ENCODE measurements at regions not wholly inside any gene's neighbourhood (a gene's known extent, or its start where the extent isn't known, plus 50 kb on each side); places are given as distances from the start of the nearest gene placed in this dataset.

DNA sequence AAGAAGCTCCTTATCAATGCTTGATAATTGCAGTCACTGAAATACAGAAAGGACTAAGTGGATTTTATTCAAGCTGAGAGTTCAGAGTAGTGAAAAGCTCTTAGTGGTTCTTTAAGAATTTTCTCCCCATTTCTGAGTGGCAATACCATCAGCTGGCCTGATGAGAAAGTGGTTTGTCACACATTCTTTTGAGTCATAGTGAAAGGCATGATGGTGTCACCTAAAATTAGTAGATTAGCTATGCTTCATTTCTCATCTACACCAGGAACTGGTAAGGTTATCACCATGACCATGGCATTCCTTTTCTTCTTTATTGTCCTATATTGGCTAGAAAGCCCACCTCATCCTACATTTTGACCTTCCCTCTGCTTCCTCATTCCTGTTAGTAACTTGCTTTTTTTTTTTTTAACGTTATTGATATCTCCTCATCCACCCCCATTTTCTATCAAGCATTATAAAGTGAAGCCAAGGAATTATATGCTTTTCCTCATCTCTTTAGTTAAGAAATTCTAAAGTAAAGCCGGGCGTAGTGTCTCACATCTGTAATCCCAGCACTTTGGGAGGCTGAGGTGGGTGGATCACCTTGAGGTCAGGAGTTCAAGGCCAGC is 67.4 kb upstream of the LOC128125822 start:
- Histone ChIP-seq H3K27me3 (ENCODE audit: insufficient read depth, low read length) (no peaks in the 10 kb centered on the region), H2BK120ac (ENCODE audit: insufficient read depth, low read length, poor library complexity) (no peak overlapping the region), H3K4me2 (ENCODE audit: low read length) (no peak overlapping the region), H3K9me3 (ENCODE audit: insufficient read depth, low read depth, low read length) (no peaks in the 10 kb centered on the region), H3K23ac (ENCODE audit: low read length) (no peak overlapping the region), H2AK5ac (ENCODE audit: low read length) (no peak overlapping the region), H3K79me2 (ENCODE audit: control insufficient read depth, insufficient read depth, low read length, poor library complexity) (no peaks in the 10 kb centered on the region), H3K4me3 (ENCODE audit: low read depth, low read length) (no peak overlapping the region), H2BK5ac (ENCODE audit: low read depth, low read length, poor library complexity) (no peak overlapping the region), H3K4ac (ENCODE audit: low read depth, low read length) (no peak overlapping the region), H3K36me3 (ENCODE audit: control insufficient read depth in 1 of 2, insufficient read depth in 2 of 2, low read length in 2 of 2) (no peaks in the 10 kb centered on the region), H4K91ac (ENCODE audit: low read depth, low read length) (no peak overlapping the region), H3K79me1 (ENCODE audit: low read length) (no peaks in the 10 kb centered on the region), H2BK12ac (ENCODE audit: low read length) (no peak overlapping the region), H4K8ac (ENCODE audit: low read depth, low read length) (no peak overlapping the region), H3K14ac (ENCODE audit: low read length) (no peak overlapping the region), H3K9ac (ENCODE audit: low read length) (no peak overlapping the region), H4K12ac (ENCODE audit: low read depth, low read length) (no peak overlapping the region), H3K4me1 (ENCODE audit: control insufficient read depth in 1 of 2, insufficient read depth in 2 of 2, low read length in 2 of 2) (no peaks in the 10 kb centered on the region), H3K18ac (ENCODE audit: low read length) (no peak overlapping the region), H2AFZ (ENCODE audit: insufficient read depth, low read length, poor library complexity) (no peak overlapping the region), H3K27ac (ENCODE audit: low read depth, low read length) (no peak overlapping the region)
- no CpG with 5 or more reads among the region's 3 CpGs for WGBS (ENCODE audit: extremely low coverage, insufficient coverage, insufficient read length)
- DNase-seq, result peak; percentile 45 to 87

DNA sequence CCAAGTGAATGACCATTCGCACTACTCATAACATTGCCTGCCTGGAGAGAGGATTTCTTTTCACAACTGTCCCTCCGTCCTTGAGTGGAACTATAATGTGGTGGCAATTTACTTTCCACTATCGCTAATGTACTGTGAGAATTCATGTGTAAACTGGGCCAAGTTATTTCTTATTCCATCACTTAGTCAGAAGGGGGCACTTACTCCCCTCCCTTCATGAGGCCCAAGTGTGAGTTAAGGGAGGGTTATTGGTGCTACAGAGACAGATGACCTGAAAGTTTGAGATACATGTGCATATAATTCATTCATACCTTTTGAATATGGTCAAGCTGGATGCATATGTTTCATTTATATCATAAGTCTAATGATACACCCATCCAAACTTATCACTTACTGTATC is 65.2 kb upstream of the LOC128125822 start:
- H4K8ac ChIP-seq (ENCODE audit: low read depth, low read length), result no peak overlapping the region
- H3K36me3 ChIP-seq (ENCODE audit: control insufficient read depth in 1 of 2, insufficient read depth in 2 of 2, low read length in 2 of 2), result no peaks in the 10 kb centered on the region
- H3K14ac ChIP-seq (ENCODE audit: low read length), result no peak overlapping the region
- no peak overlapping the region for H3K4ac ChIP-seq (ENCODE audit: low read depth, low read length)
- WGBS (ENCODE audit: extremely low coverage, insufficient coverage, insufficient read length), result no CpG with 5 or more reads among the region's 3 CpGs
- no peak overlapping the region for H3K27ac ChIP-seq (ENCODE audit: low read depth, low read length)
- no peaks in the 10 kb centered on the region for H3K79me2 ChIP-seq (ENCODE audit: control insufficient read depth, insufficient read depth, low read length, poor library complexity)
- no peak overlapping the region for H3K4me2 ChIP-seq (ENCODE audit: low read length)
- no peaks in the 10 kb centered on the region for H3K27me3 ChIP-seq (ENCODE audit: insufficient read depth, low read length)
- no peaks in the 10 kb centered on the region for H3K4me1 ChIP-seq (ENCODE audit: control insufficient read depth in 1 of 2, insufficient read depth in 2 of 2, low read length in 2 of 2)
- H2BK120ac ChIP-seq (ENCODE audit: insufficient read depth, low read length, poor library complexity), result no peak overlapping the region
- H3K9me3 ChIP-seq (ENCODE audit: insufficient read depth, low read depth, low read length), result no peaks in the 10 kb centered on the region
- H3K79me1 ChIP-seq (ENCODE audit: low read length), result no peaks in the 10 kb centered on the region
- no peak overlapping the region for H2AFZ ChIP-seq (ENCODE audit: insufficient read depth, low read length, poor library complexity)
- H3K9ac ChIP-seq (ENCODE audit: low read length), result no peak overlapping the region
- H3K18ac ChIP-seq (ENCODE audit: low read length), result no peak overlapping the region
- H3K4me3 ChIP-seq (ENCODE audit: low read depth, low read length), result no peak overlapping the region
- DNase-seq, result no peak
- no peak overlapping the region for H3K23ac ChIP-seq (ENCODE audit: low read length)
- H2BK5ac ChIP-seq (ENCODE audit: low read depth, low read length, poor library complexity), result no peak overlapping the region
- no peak overlapping the region for H2AK5ac ChIP-seq (ENCODE audit: low read length)
- H4K91ac ChIP-seq (ENCODE audit: low read depth, low read length), result no peak overlapping the region
- H4K12ac ChIP-seq (ENCODE audit: low read depth, low read length), result no peak overlapping the region
- H2BK12ac ChIP-seq (ENCODE audit: low read length), result no peak overlapping the region

DNA sequence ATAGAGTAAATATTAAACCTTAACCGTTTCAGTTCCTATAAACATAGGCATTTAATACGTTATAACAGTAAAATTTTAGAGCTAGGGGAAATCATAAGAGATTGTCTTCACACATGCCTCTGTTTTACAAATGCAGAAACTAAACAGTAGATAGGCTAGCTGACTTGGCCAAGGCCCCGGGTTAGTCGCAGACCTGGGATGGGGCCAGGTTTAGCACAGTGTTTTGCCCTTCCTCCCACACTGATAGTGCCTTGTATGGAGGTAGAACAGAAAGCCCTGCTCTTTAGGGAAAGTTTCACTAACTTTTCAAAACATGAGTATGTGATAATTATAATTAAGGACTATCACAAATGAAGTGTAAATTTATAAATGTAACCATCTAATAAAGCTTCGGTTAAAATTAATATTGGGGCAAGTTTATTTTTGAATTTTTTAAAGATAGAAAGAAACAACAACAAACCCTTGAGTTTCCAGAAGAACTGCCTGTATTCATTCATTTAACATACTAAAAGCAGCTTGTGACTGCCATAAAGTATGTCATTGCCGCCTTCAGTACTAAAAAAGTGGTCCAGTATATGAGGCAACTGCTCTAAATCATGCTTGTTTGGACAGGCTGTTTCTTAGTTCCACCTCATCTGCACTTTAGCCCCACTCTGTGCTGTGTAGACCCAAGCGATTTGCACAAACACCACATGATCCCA is 62.5 kb upstream of the LOC128125822 start:
- Histone ChIP-seq H2AFZ (ENCODE audit: insufficient read depth, low read length, poor library complexity) (no peak overlapping the region), H3K4me3 (ENCODE audit: low read depth, low read length) (no peak overlapping the region), H3K36me3 (ENCODE audit: control insufficient read depth in 1 of 2, insufficient read depth in 2 of 2, low read length in 2 of 2) (no peaks in the 10 kb centered on the region), H3K14ac (ENCODE audit: low read length) (no peak overlapping the region), H3K23ac (ENCODE audit: low read length) (no peak overlapping the region), H4K12ac (ENCODE audit: low read depth, low read length) (no peak overlapping the region), H3K27me3 (ENCODE audit: insufficient read depth, low read length) (no peaks in the 10 kb centered on the region), H3K9ac (ENCODE audit: low read length) (no peak overlapping the region), H3K4me1 (ENCODE audit: control insufficient read depth in 1 of 2, insufficient read depth in 2 of 2, low read length in 2 of 2) (no peaks in the 10 kb centered on the region), H4K91ac (ENCODE audit: low read depth, low read length) (no peak overlapping the region), H3K18ac (ENCODE audit: low read length) (no peak overlapping the region), H3K4me2 (ENCODE audit: low read length) (no peak overlapping the region), H3K4ac (ENCODE audit: low read depth, low read length) (no peak overlapping the region), H3K79me2 (ENCODE audit: control insufficient read depth, insufficient read depth, low read length, poor library complexity) (no peaks in the 10 kb centered on the region), H2BK120ac (ENCODE audit: insufficient read depth, low read length, poor library complexity) (no peak overlapping the region), H3K27ac (ENCODE audit: low read depth, low read length) (no peak overlapping the region), H2BK12ac (ENCODE audit: low read length) (no peak overlapping the region), H3K79me1 (ENCODE audit: low read length) (no peaks in the 10 kb centered on the region), H4K8ac (ENCODE audit: low read depth, low read length) (no peak overlapping the region), H3K9me3 (ENCODE audit: insufficient read depth, low read depth, low read length) (no peaks in the 10 kb centered on the region), H2AK5ac (ENCODE audit: low read length) (no peak overlapping the region), H2BK5ac (ENCODE audit: low read depth, low read length, poor library complexity) (no peak overlapping the region)
- DNase-seq, result no peak
- no CpG with 5 or more reads among the region's 7 CpGs for WGBS (ENCODE audit: extremely low coverage, insufficient coverage, insufficient read length)

DNA sequence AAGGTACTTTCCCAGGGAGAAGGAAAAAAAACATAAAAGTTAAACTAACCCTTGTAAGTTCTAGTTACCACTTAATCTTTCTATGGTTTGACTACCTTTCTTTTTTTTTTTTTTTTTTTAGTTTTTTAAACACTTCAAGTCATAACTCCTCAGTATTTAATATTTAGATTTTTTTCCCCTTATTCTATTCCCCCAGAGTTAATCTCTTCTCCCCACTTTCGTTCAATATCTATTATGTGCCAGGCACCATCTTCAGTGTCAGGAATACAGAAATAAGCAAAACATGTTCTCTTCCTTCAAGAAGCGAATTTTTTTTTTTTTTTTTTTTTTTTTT is 62.0 kb upstream of the LOC128125822 start:
- Histone ChIP-seq H3K79me1 (ENCODE audit: low read length) (no peaks in the 10 kb centered on the region), H3K36me3 (ENCODE audit: control insufficient read depth in 1 of 2, insufficient read depth in 2 of 2, low read length in 2 of 2) (no peaks in the 10 kb centered on the region)
- DNase-seq, result no peak

More for the DNA sequence above, 62.0 kb upstream of the LOC128125822 start:
- no peak overlapping the region for H3K4ac ChIP-seq (ENCODE audit: low read depth, low read length)
- no CpG with 5 or more reads among the region's 2 CpGs for WGBS (ENCODE audit: extremely low coverage, insufficient coverage, insufficient read length)
- no peak overlapping the region for H4K8ac ChIP-seq (ENCODE audit: low read depth, low read length)
- H2BK120ac ChIP-seq (ENCODE audit: insufficient read depth, low read length, poor library complexity), result no peak overlapping the region
- no peak overlapping the region for H2AFZ ChIP-seq (ENCODE audit: insufficient read depth, low read length, poor library complexity)
- H3K9ac ChIP-seq (ENCODE audit: low read length), result no peak overlapping the region
- H2AK5ac ChIP-seq (ENCODE audit: low read length), result no peak overlapping the region
- no peak overlapping the region for H3K4me2 ChIP-seq (ENCODE audit: low read length)
- no peak overlapping the region for H3K27ac ChIP-seq (ENCODE audit: low read depth, low read length)
- no peak overlapping the region for H3K18ac ChIP-seq (ENCODE audit: low read length)
- no peak overlapping the region for H3K14ac ChIP-seq (ENCODE audit: low read length)
- no peak overlapping the region for H4K91ac ChIP-seq (ENCODE audit: low read depth, low read length)
- no peaks in the 10 kb centered on the region for H3K79me2 ChIP-seq (ENCODE audit: control insufficient read depth, insufficient read depth, low read length, poor library complexity)
- no peak overlapping the region for H2BK12ac ChIP-seq (ENCODE audit: low read length)
- no peak overlapping the region for H3K23ac ChIP-seq (ENCODE audit: low read length)
- no peak overlapping the region for H2BK5ac ChIP-seq (ENCODE audit: low read depth, low read length, poor library complexity)
- H4K12ac ChIP-seq (ENCODE audit: low read depth, low read length), result no peak overlapping the region
- no peaks in the 10 kb centered on the region for H3K9me3 ChIP-seq (ENCODE audit: insufficient read depth, low read depth, low read length)
- no peaks in the 10 kb centered on the region for H3K27me3 ChIP-seq (ENCODE audit: insufficient read depth, low read length)
- H3K4me1 ChIP-seq (ENCODE audit: control insufficient read depth in 1 of 2, insufficient read depth in 2 of 2, low read length in 2 of 2), result no peaks in the 10 kb centered on the region
- H3K4me3 ChIP-seq (ENCODE audit: low read depth, low read length), result no peak overlapping the region

All from trophoblast cell (in vitro differentiated cells and primary cell).